Chondrocyte (in vitro differentiated cells): ENCODE measurements at regions not wholly inside any gene's neighbourhood (a gene's known extent, or its start where the extent isn't known, plus 50 kb on each side); places are given as distances from the start of the nearest gene placed in this dataset.

Experiments used
- DNase-seq: peaks from one replicate; pipeline ENCODE4 v3.0.0; 2021; ENCODE audit warnings: mixed read lengths, low spot score
- H3K27ac Mint-ChIP-seq: one replicate; pipeline ENCODE4 v1.8.0; 2021; ENCODE audit warnings: mild to moderate bottlenecking, moderate library complexity, mixed read lengths; ENCODE audit not compliant: unreplicated experiment
- H3K27me3 Mint-ChIP-seq: 2 replicates; pipeline ENCODE4 v1.8.0; 2021; ENCODE audit warnings: low read depth, mixed read lengths
- H3K36me3 Mint-ChIP-seq: 2 replicates; pipeline ENCODE4 v1.8.0; 2021; ENCODE audit warnings: low read depth, mixed read lengths
- H3K4me1 Mint-ChIP-seq: 2 replicates; pipeline ENCODE4 v1.8.0; 2021; ENCODE audit warnings: low read depth, mild to moderate bottlenecking, mixed read lengths
- H3K4me3 Mint-ChIP-seq: one replicate; pipeline ENCODE4 v1.8.0; 2021; ENCODE audit warnings: mild to moderate bottlenecking, moderate library complexity, mixed read lengths; ENCODE audit not compliant: unreplicated experiment
- H3K9me3 Mint-ChIP-seq: 2 replicates; pipeline ENCODE4 v1.8.0; 2021; ENCODE audit warnings: low read depth, mixed read lengths
- TF ChIP-seq, protein P1 (sequence below): fragments of 200-600 bp; sonication (generic); IDR thresholded peaks from 2 replicates; pipeline ENCODE4 v1.5.0; 2021; ENCODE audit warnings: antibody characterized with exemption, mild to moderate bottlenecking, moderate library complexity

DNA sequence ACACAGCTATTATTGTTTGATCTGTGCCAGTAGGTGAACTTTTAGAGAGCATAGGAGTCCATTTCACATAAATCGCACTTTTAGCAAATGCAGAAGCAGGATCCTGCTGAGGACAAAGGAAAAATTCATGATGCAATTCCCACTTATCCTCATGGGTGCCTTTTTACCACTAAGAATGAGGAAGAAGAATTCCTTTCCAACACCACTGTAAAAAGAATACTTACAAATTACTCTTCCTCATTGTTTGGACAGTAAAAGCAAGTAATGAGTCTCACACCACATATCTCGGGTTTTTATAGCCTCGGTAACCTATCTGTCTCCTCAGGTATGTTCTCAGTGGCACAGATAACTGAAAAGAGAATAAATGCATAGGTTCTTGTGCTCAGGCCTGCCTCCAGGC is 238.5 kb downstream of the MTX2 start:
- no peak for DNase-seq
- Mint-ChIP-seq H3K9me3 (no peaks in the 10 kb centered on the region), H3K4me1 (no peaks in the 10 kb centered on the region)

DNA sequence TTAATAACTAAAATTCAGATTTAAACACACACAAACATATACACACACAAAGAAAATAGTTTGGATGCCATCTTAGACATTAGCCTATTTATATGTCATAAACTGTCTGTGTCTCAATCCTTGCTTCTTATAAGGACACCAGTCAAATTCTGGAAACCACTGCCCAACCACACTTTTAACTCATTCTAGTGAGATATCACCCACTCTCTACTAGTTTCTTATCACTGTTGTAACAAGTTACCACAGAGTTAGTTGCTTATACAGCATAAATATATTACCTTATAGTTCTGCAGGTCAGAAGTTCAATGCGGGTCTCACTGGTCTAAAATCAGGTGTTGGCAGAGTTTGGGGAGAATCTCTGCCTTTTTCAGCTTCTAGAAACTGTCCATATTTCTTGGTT is 239.1 kb downstream of the MTX2 start:
- H3K9me3 Mint-ChIP-seq = no peaks in the 10 kb centered on the region
- H3K27me3 Mint-ChIP-seq = peaks cover 22% of the 10 kb centered on the region
- H3K36me3 Mint-ChIP-seq = no peaks in the 10 kb centered on the region
- no peak overlapping the region for H3K4me3 Mint-ChIP-seq
- no peaks in the 10 kb centered on the region for H3K4me1 Mint-ChIP-seq
- TF ChIP-seq, protein P1, sequence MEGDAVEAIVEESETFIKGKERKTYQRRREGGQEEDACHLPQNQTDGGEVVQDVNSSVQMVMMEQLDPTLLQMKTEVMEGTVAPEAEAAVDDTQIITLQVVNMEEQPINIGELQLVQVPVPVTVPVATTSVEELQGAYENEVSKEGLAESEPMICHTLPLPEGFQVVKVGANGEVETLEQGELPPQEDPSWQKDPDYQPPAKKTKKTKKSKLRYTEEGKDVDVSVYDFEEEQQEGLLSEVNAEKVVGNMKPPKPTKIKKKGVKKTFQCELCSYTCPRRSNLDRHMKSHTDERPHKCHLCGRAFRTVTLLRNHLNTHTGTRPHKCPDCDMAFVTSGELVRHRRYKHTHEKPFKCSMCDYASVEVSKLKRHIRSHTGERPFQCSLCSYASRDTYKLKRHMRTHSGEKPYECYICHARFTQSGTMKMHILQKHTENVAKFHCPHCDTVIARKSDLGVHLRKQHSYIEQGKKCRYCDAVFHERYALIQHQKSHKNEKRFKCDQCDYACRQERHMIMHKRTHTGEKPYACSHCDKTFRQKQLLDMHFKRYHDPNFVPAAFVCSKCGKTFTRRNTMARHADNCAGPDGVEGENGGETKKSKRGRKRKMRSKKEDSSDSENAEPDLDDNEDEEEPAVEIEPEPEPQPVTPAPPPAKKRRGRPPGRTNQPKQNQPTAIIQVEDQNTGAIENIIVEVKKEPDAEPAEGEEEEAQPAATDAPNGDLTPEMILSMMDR = no peak
- DNase-seq = no peak
- no peak overlapping the region for H3K27ac Mint-ChIP-seq

More for the DNA sequence above, 238.5 kb downstream of the MTX2 start:
- Mint-ChIP-seq H3K27me3 (peaks cover 23% of the 10 kb centered on the region), H3K36me3 (no peaks in the 10 kb centered on the region), H3K27ac (no peak overlapping the region), H3K4me3 (no peak overlapping the region)
- TF ChIP-seq, protein P1 = no peak

DNA sequence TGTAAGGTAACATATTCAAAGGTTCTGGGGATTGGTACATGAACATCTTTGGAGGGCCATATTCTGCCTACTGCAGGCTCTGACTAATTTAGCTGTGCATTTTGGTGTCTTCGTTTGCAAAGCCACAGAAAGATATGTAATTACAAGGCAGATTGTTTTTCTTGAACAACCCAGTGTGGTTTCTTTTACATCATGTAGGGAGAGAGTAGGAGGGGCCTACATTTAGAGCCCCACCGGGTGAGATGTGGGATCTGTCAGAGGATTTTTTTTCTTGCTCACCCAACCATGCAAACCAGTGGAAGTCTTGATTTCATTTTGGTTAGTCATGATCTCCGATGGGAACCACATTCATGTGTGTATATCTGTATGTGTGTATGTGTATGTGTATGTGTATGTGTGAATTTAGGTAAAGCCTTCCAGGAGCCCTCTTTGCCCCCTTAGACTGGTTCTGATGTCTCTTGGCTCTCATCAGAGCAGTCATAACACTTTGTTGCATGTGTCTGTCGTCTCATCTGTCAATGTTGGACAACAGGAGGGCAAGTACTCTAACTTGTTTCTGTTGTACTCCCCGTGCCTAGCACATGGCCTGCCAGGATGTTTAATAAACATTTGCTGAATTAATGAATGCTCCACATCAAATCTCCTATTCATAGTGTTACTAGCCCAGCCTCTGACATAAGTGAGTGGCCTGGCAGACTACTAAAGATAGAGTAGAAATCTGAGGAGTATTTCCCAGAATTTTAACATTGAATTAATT is 239.9 kb downstream of the MTX2 start:
- peaks cover 19% of the 10 kb centered on the region for H3K27me3 Mint-ChIP-seq
- no peak overlapping the region for H3K4me3 Mint-ChIP-seq
- H3K9me3 Mint-ChIP-seq = no peaks in the 10 kb centered on the region
- no peak overlapping the region for H3K27ac Mint-ChIP-seq
- DNase-seq = no peak
- no peaks in the 10 kb centered on the region for H3K36me3 Mint-ChIP-seq
- TF ChIP-seq, protein P1 = no peak
- no peaks in the 10 kb centered on the region for H3K4me1 Mint-ChIP-seq

DNA sequence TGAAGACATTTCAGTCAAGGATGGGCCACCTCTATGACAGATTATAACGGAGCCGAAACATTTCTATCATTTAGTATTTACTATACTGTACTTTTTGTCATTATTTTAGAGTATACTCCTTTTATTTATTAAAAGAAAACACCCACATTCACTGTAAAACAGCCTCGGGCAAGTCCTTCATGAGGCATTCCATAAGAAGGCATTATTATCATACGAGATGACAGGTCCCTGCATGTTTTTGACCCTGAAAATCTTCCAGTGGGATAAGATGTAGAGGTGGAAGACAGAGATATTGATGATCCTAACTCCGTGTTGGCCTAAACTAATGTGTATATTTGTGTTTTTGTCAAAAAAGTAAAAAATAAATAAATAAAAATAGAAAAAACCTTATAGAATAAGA is 245.0 kb downstream of the MTX2 start:
- H3K4me3 Mint-ChIP-seq = no peak overlapping the region
- no peaks in the 10 kb centered on the region for H3K4me1 Mint-ChIP-seq
- peaks cover 12% of the 10 kb centered on the region for H3K27me3 Mint-ChIP-seq

DNA sequence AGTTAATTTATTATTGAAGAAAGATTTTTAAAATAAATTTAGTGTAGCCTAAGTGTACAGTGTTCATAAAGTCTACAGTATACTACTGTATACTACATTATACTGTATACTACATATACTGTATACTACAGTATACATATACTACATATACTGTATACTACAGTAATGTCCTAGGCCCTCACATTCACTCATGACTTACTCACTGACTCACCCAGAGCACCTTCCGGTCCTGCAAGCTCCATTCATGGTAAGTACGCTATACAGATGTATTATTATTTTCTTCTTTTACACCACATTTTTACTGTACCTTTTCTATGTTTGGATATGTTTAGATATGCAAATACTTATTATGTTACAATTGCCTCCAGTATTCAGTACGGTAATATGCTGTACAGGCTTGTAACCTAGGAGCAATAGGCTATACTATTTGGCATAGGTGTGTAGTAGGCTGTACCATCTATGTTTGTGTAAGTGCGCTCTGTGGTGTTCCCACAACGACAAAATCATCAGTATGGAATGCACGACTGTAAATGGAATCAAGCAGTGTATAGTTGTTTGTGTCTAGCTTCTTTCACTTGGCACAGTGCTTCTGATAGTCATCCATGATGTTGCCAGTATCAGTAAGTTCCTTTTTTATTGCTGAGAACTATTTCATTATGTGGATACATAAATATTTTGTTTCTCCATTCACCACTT is 245.7 kb downstream of the MTX2 start:
- TF ChIP-seq, protein P1 = no peak
- DNase-seq = no peak
- H3K36me3 Mint-ChIP-seq = no peaks in the 10 kb centered on the region
- H3K9me3 Mint-ChIP-seq = no peaks in the 10 kb centered on the region
- H3K4me3 Mint-ChIP-seq = no peak overlapping the region
- peaks cover 12% of the 10 kb centered on the region for H3K27me3 Mint-ChIP-seq
- H3K4me1 Mint-ChIP-seq = no peaks in the 10 kb centered on the region
- no peak overlapping the region for H3K27ac Mint-ChIP-seq

More for the DNA sequence above, 245.0 kb downstream of the MTX2 start:
- H3K36me3 Mint-ChIP-seq = no peaks in the 10 kb centered on the region
- TF ChIP-seq, protein P1 = no peak
- DNase-seq = no peak
- no peak overlapping the region for H3K27ac Mint-ChIP-seq
- no peaks in the 10 kb centered on the region for H3K9me3 Mint-ChIP-seq
